ENCODE measurements at regions not wholly inside any gene's neighbourhood (a gene's known extent, or its start where the extent isn't known, plus 50 kb on each side); places are given as distances from the start of the nearest gene placed in this dataset.
"Not testable (repeated sequence)": the region's sequence is repeated elsewhere in the genome, so short reads cannot be mapped to it uniquely, and the experiment has no call there.

DNA sequence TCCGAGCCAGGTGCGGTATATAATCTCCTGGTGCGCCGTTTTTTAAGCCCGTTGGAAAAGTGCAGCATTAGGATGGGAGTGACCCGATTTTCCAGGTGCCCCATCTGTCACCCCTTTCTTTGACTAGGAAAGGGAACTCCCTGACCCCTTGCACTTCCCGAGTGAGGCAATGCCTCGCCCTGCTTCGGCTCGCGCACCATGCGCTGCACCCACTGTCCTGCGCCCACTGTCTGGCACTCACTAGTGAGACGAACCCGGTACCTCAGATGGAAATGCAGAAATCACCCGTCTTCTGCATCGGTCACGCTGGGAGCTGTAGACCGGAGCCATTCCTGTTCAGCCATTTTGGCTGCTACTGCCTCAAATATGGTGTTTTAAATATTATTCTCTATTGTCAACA is 198.0 kb downstream of the MEIS1 start:
- not testable (repeated sequence) for DNase-seq

DNA sequence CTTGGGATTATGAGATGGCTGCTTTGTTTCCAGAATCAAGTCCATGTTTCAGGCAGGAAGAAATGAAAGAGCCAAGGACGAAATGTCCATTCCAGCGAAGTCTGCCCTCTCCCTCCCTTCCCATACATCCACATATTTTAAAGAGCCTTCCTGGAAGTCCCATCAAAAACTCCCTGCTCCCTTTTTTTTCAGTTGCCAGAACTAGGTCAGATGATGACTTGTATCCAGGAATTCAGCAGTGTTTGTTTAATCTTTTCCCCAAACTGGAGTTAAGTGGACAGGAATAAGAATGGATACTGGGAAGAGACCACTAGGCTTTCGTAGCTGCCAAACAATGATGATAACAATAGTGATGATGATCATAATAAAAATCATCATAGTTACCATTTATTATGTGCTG is 198.7 kb downstream of the MEIS1 start:
- DNase-seq, result no peak

DNA sequence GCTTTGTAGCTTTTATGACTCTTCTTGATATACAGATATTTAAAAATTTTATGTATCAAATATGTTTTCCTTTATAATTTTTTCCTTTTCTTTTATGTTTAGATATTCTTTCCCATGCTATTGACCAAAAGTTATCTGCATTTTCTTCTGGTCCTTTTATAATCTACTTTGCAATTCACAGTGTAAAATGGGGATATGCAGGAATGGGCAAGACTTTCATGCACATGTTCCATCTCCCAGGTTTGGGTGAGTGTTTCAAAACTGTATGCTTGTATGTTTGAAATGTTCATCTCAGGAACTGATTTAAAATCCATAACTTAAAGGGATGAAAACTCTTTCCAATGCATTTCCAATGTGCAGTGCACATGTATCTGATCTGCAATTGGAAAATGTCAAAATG is 199.9 kb downstream of the MEIS1 start:
- no peak for DNase-seq

DNA sequence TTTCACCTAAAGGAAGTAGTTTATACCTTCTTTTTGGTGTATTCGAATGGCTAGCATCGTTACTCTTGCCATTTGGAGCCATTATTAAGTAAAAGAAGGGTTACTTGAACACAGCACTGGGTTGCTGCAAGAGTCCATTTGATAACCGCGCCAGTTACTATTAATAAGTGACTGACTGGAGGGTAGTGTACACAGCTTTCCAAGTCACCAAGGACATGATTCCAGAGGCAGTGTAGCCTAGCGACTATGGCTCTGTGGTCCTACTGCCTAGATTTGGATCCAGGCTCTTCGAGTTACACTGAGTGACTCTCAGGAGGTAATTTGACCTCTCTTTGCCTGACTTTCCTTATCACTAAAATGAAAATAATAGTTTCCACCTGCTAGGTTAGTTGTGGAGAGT is 206.8 kb downstream of the MEIS1 start:
- DNase-seq, result no peak

DNA sequence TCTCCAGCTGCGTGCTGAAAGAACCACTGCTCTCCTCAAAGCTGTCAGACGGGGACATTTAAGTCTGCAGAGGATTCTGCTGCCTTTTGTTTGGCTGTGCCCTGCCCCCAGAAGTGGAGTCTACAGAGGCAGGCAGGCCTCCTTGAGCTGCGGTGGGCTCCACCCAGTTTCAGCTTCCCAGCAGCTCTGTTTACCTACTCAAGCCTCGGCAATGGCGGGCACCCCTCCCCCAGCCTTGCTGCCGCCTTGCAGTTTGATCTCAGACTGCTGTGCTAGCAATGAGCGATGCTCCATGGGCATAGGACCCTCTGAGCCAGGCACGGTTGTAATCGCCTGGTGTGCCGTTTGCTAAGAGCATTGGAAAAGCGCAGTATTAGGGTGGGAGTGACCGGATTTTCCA is 213.2 kb downstream of the MEIS1 start:
- not testable (repeated sequence) for DNase-seq

DNA sequence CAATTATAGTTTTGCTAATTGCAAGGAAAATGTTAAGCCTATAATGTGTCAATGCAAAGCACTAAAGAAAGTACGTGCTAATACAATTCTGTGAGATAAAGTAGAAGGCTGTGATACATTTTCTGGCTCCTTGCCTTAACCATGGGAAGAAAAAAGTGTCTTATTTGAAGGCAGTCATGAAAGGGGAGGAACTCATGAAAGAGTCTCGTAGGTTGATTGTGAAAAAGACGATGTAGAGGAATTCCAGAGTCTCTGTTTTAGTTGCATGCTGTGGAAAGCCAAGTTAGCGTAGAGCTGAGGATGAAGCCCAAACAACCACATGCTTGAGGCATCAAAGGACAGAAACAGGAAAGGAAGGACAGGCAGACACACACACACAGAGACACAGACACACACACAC is 214.1 kb downstream of the MEIS1 start:
- no peak for DNase-seq

DNA sequence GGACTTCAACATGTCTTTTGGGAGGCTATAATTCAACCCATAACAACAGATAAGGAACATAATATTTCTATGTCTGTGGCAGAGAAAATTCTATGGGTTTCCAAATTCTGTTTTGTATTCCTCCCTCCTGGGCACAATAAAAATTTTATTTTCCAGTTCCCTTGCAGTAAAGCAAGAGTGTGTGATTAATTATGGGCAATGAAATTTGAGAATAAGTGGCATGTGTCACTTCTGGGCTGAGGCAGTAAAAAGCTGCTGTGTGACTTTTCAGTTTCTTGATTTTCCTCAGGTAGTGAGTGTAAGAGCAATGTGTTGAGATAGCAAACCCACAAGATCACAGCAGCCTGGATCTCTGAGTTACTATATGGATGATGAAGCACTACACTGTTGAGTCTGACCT is 216.4 kb downstream of the MEIS1 start:
- no peak for DNase-seq

DNA sequence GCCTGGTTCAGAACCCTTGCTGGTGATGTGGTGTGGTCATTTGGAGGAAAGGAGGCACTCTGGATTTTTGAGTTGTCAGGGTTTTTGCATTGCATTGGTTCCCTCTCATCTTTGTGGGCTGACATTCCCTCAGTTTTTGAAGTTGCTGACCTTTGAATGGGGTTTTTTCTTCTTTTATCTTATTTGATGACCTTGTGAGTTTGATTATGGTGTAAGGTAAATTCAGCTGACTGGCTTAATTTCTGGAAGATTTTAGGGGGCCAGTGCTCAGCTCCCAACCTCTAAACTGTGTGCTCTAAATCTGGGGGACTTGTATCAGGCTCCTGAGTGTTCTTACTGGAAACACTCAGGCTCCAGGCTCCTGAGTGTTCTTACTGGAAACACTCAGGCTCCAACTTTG is 225.9 kb downstream of the MEIS1 start:
- DNase-seq, result no peak

DNA sequence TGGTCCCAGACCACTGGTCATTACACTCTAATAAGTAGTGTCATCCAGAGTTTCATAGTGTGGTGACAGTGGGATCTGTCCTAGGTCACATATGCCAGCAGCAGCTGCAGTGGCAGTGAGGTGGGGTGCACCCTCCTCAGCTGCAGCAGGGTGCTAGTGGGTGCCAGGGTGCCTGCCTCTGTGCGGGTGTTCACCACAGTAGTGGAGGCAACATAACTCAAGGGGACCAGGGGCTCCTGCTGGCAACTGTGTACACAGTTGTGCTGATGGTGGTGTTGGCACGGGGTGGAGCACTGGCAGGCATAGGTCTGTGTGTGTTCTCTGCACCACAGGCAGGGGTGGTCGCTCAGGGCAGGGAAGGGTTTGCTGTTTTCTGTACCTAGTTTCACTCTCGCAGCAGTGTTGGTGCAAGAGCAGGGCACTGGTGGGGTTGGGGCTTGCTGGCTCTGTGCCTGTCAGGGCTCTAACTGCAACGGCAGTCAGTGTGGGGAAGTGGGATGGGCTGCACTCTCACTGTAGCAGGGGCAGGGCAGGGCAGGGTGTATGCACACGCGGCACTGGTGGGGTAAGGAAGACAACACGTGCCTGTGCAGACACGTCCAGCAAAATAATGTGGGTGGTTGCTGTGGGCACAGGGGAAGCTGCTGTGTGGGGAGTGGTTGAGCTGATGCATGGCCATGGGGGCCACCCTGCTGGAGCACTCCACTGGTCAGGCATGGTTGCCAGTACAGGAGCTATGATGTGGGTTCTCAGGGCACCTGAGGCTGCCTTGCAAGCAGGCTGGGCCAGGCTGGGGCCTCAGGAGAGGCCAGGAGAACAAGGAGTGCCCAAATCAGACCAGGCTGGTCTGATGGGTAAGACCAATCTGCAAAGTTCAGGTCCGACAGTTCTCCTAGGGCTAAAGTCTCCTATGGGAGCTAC is 226.6 kb downstream of the MEIS1 start:
- no peak for DNase-seq

DNA sequence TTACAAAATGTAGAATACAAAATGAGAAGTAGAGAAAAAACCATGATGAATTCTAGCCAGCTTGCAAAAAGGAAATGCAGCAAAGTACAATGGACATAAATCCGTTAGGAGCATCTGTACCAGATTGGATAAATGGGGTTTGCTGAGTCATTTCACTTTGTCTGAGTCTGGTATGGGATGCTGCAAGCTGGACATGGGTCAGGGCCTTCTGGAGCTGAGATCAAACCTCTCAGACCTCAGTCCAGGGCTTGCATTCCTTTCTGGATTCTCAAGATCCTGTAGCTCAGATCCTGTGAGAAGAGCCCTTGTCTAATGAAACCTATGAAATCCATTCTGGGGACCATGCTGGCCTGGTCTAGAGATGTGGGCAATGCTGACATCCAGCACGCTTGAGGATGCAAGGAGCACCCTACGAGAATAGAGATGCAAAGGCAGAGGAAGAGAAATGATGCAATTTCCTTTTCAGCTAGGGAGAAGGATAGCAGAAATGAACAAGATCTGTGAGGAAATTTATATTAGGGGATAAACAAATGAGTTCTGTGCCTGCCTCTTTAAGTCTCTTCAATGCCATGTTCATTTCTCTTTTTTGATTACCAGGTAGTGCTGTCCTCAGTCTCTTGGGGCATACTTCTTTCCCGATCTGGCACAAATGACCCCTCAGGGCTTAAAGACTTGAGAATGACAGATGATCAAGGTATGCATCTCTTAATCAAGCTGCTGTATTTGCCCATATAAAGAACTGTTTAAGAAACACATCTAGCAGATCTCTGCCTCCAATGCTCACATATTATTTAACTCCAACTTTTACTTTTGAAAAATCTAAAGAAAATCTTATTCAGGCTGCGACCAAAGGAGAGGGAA is 230.4 kb downstream of the MEIS1 start:
- no peak for DNase-seq

DNA sequence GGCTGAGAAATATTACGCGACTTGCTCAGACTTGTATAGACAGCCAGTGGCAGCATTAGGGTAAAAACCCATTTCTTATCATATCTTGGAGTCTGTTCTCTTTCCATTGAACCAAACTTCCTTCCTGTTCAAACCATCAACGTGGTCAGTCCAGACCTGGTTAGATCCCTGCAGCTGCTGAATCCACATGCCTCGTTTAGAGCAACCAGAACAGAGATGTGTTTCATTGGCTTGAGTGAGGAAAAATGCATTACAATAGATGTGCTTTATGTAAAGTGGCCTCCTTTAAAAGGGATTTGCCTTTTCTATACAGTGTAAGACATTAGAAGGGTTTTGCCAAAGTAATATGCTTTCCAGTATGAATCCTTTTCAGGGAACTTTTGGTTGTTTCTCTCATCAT is 232.4 kb downstream of the MEIS1 start:
- no peak for DNase-seq

DNA sequence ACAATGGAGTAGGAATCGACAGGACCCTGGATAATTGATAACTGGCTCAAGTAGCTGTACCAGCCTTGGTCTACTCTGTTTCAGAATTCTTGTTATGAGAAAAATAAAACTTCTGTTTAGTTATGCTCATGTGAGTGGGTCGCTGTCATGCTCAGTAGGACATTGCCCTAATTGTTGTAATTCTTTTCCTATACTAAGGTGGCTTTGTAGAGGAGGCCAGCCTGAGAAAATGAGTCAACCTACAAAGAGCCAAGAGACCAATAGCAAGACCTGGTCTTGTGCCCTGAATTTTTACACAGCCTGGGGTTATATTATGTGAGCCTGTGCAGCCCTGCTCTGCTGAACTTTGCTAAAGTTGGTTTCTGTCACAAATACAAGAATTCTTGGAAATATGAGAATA is 238.4 kb downstream of the MEIS1 start:
- no peak for DNase-seq

DNA sequence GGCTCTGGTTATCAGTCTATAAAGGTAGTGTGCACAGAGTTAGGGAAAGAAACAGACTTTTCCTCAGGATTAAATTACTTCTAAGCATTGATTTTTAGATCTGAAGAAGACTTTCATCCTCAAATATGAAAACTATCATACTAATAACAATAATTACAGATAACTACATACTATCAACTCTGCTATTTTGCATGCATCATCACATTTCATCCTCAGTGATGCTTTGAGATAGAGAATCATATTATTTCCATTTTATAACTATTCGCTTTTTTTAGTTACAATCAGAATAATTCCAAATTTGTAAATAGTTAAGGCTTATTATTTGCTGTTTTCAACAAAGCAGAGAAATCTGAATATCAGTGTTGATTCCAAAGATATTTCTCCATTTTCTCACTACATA is 239.2 kb downstream of the MEIS1 start:
- DNase-seq, result no peak

DNA sequence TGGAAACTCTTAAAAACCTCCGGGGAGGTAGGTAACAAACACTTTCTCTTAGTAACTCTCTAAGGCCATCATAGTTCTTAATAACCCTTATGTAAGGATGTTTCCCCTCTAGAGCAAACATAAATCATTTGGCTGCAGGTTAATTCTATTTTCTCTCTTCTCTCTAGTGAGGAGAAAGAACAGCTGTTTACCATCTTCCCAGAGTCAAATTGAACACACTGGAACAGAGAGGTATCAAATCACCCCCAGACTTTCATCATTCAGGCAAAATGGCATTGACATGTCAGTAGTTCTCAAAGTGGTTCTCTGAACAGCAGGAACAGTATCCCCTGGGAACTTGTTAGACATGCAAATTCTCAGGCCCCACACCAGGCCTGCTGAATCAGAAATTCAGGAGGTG is 240.7 kb downstream of the MEIS1 start:
- DNase-seq, result no peak

DNA sequence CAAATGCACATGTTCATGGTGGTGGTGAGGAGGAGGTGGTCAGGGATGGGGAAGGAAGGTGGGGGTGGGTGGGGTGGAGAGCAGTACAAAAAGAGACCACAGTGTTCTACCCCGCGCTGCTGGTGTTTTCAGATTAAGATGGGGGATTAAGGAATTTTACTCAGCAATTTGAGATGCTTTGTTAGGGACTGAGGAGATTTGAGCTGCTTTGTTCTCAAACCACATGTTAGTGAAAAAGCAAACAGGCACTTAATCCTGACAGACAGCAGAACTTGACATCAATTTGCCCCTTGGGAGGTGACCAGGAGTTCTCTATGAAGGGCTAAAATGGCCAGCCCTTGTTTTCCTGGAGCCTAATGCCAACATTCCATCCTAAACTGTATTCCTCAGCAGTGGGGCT is 244.5 kb downstream of the MEIS1 start:
- DNase-seq, result no peak

DNA sequence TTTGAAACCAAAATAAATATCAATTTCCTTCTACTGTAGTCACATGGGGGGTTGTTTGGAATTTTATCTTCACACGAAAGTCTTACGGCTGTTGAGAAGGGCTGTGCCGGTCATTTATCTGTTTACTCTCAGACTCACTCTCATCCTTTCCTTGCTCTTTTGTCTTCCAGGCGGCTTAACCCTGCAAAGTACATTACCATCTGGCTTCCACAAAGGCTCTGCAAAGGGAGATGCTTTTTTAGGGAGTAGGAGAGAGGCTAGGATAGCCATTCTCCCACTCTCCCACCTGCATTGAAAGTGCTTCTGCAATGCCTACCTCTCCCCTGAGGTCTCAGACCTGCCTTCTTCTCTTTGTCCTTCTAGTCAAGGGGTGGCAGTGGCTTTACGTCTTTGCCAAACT is 247.6 kb downstream of the MEIS1 start:
- DNase-seq, result no peak

DNA sequence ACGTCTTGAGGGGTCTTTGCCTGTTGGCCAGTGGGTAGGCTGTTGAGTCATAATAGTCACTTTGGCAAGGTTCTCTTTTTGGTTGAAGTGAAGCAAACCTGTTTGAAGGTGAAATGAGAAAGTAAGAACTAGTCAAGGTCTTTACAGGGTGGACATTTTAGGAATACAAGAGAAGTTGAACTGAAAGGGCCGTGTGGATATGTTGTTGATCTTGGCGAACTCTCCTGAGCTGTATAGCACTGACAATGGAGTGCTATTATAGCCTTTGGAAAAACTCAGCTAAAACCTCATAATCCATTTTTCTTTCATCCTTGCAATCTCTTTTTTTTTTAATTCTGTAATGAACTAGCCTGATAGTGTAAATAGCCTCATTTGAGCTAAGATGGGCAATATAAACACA is 248.1 kb downstream of the MEIS1 start:
- no peak for DNase-seq

DNA sequence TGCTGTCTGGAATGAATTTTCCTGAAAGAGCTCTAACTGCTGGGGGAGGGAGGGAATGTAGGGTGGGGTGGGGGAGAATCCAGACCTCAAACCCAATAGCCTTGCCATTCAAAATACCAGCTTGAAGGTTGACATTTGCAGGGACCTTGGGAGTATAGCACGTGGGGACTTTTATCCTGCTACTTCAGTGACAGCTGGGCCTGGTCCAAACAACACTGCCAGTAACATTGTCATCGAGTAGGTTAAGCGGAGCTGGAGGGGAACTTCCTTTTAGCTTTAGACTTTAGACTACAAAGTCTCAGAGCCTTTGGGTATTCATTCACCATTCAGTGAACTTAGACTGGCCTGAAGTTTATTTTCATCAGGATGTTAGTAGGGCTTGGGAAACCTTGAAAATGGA is 248.7 kb downstream of the MEIS1 start:
- DNase-seq, result no peak

DNA sequence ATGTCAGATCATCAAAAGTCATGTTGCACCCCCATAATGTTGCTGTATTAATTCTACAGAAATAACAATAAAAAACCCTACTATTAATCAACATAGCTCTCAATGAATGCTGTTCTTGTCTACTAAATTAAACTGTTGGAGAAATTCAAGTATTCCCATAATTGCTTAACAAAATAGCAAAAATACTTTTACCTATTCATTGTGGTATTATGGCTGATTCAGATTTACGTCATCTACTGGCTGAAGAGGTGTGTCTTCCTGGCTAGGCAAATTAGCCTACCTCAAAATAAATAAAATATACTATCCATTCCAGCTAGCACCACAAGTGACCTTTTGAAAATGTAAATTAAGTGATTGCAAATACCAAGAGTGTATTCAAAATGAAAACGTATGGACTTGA is 249.4 kb downstream of the MEIS1 start:
- DNase-seq, result no peak

DNA sequence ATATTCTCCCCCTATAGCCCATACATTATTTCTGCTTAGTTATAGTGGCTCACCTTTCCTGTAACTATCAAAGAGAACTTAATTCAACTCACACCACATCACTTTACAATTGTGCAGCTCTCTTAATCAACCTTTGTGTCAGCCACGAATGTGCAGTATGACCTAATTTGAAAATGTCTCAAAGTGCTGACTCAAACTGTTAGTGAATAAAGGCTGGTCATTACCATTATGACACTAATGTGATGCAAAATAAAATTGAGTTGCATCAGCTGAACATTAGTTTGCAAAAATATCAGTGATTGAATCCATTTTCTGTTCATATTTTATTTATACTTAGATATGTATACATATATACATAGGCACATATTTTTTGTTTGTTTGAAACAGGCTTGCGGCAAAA is 251.8 kb downstream of the MEIS1 start:
- no peak for DNase-seq

DNA sequence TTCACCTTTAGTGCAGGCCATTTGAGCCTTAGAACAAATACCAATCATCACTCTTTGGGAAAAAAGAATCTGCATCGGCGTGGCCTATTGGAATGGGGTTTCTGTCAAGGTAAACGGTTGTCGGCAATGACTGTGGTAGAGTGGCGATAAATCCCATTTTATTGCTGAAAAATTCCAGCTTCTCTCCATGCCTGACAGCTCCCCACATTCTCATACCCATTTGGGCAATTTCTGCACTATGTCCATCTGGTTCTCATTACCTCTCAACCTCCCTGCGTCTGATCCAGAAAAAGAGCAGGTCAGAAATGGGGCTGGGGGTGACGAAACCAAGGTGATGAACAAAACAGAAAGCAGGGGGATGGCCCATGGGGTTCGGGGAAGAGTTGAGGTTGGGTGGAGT is 254.0 kb downstream of the MEIS1 start:
- DNase-seq, result no peak

DNA sequence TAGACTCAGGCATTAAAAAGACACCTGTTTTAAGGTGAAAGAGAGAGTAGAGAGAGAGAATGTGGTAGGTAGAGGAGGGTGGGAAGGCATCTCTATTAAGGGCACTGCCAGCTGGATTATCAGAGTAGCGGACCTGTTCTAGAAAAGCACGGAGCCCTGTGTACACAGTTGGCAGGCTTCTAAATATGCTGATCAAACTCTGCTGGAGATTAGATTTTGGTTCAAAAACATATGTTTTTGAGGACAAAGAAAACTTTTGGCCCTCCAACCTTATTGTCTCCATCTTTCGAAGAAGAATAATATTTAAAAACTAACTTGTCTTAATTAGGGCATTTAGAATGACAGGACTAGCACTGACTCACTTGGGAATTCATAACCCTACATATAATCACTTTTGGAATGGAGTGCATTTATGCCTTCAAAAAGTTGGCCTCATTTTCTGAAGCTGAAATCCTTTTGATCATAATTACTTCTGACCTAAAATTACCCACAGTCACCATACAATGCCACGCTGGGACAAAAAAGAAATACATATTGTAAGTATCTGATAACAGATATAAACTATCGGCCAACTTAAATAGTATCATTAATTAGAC is 254.6 kb downstream of the MEIS1 start:
- DNase-seq, result no peak

DNA sequence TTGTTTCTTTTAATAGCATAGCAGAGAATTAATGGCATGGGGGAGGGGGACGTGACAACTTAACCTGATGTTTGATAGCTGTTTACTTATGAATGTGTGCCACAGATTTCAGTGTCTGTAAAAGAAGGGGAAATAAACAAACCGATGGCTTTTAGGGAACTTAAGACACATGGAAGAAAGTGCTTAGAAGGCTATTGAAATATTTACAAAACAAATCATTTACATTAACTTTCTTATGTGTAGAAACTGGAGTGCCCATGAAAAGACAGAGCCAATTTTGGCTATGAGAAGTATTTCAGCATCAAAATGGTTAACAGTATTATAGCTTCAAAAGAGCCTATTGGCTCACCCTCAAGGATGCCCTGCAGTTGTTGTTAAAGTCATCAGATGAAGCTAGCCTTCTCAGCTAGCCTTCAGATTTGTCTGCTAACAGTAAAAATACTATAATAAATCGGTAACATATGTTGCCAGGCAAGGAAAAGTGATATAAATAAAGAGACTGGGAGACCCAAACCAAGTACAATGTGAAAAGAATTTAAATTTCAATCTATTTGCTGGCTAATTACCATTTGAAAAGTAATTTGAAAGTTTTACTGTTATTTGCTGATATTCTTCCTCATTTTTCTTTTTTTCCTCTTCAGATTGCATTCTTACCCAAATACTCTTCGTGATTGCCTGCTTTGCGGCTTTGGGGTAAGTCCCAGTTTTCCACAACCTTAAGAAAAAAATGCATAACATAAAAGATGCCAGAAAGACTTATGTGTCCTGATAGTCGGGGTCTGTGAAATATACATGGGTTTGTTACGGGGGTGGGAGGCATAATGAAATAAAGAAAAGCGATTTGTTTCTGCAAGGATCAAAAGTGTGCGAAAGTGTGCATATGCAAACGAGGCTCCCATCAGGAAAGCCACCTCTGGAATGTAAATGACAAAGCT is 256.4 kb downstream of the MEIS1 start:
- DNase-seq, result no peak
